Endothelial cell of umbilical vein (primary cell): ENCODE measurements at regions not wholly inside any gene's neighbourhood (a gene's known extent, or its start where the extent isn't known, plus 50 kb on each side); places are given as distances from the start of the nearest gene placed in this dataset.

Source experiments
- BruUV-seq: library from RNA; stranded (reverse); fragments of 400-500 nt; replicated peaks from 2 replicates; lab custom pipeline; 2021; lab: Mats Ljungman, UMichigan
- CTCF ChIA-PET: fragments of 300-600, 350-600 bp; sonication (Branson Sonifier 250); formaldehyde crosslinking; loops from one replicate; lab custom pipeline; 2021; ENCODE audit warnings: antibody characterized with exemption, inconsistent platforms; lab: Charles Lee
- POLR2A ChIA-PET: fragments of 300-600, 350-600 bp; sonication (Branson Sonifier 250); formaldehyde crosslinking; loops from one replicate; lab custom pipeline; 2021; ENCODE audit warnings: antibody characterized with exemption, inconsistent platforms; lab: Charles Lee
- DNase-seq: peaks from one replicate; pipeline ENCODE4 v3.0.0-alpha.2; 2011; ENCODE audit warnings: low read depth, low spot score
- FAIRE-seq: peaks from 2 replicates; lab custom pipeline; 2011; peaks lifted over from hg19 to GRCh38; lab: Jason Lieb, UNC
- H2AFZ ChIP-seq: 2 replicates; pipeline ENCODE4 v1.6.0; 2012; ENCODE audit warnings: low read depth, low read length, control low read depth, inconsistent platforms
- H3K27ac ChIP-seq: 2 replicates; pipeline ENCODE4 v1.5.1; 2011; ENCODE audit warnings: low read depth, mild to moderate bottlenecking, control low read depth, low read length, moderate library complexity; ENCODE audit not compliant: insufficient read depth
- H3K27me3 ChIP-seq, 2 experiments: 2 replicates each; pipeline versions ENCODE4 v1.6.0 to v1.6.1; 2011; ENCODE audit warnings: low read length in 2 of 2, mixed read lengths in 1 of 2; ENCODE audit not compliant: control insufficient read depth in 2 of 2, insufficient read depth in 2 of 2
- H3K36me3 ChIP-seq, 2 experiments: 2 replicates in 1 of 2; 3 replicates in 1 of 2; pipeline ENCODE4 v1.5.1; 2011; ENCODE audit warnings: low read length in 2 of 2, mild to moderate bottlenecking in 1 of 2, moderate library complexity in 1 of 2; ENCODE audit not compliant: control insufficient read depth in 2 of 2, insufficient read depth in 2 of 2; ENCODE audit errors: extremely low read depth in 1 of 2
- H3K4me1 ChIP-seq: 3 replicates; pipeline ENCODE4 v1.5.1; 2011; ENCODE audit warnings: mild to moderate bottlenecking, low read length; ENCODE audit not compliant: control insufficient read depth, insufficient read depth; ENCODE audit errors: extremely low read depth
- H3K4me2 ChIP-seq: 2 replicates; pipeline ENCODE4 v1.6.1; 2011; ENCODE audit warnings: low read length, control low read depth, mixed read lengths; ENCODE audit not compliant: insufficient read depth
- H3K4me3 ChIP-seq, 3 experiments: fragments of 200-600 bp in 1 of 3; sonication (generic), shearing (Covaris generic) in 1 of 3; replicated peaks in 1 of 3; 2 replicates each; pipeline ENCODE4 v1.5.1; 2011 to 2016; ENCODE audit warnings: control low read depth in 3 of 3, low read length in 3 of 3, mild to moderate bottlenecking in 2 of 3, inconsistent platforms in 1 of 3, low read depth in 1 of 3, moderate library complexity in 1 of 3; ENCODE audit not compliant: insufficient read depth in 1 of 3
- H3K79me2 ChIP-seq: 2 replicates; pipeline ENCODE4 v1.6.0; 2012; ENCODE audit warnings: low read length, inconsistent platforms; ENCODE audit not compliant: control insufficient read depth, insufficient read depth
- H3K9ac ChIP-seq: replicated peaks from 2 replicates; pipeline ENCODE3; 2011; ENCODE audit warnings: low read length, control low read depth; ENCODE audit not compliant: insufficient read depth; ENCODE audit errors: extremely low read depth
- H3K9me1 ChIP-seq: replicated peaks from 3 replicates; pipeline ENCODE4 v1.6.0; 2011; ENCODE audit warnings: mild to moderate bottlenecking, low read length; ENCODE audit not compliant: control insufficient read depth, insufficient read depth; ENCODE audit errors: extremely low read depth
- H3K9me3 ChIP-seq: replicated peaks from 2 replicates; pipeline ENCODE4 v1.5.1; 2012; ENCODE audit warnings: low read length, inconsistent platforms; ENCODE audit not compliant: control insufficient read depth, insufficient read depth
- H4K20me1 ChIP-seq: replicated peaks from 2 replicates; pipeline ENCODE3; 2011; ENCODE audit warnings: mild to moderate bottlenecking, low read length; ENCODE audit not compliant: control insufficient read depth, insufficient read depth; ENCODE audit errors: extremely low read depth
- EZH2 ChIP-seq: IDR thresholded peaks from 2 replicates; pipeline ENCODE4 v1.6.1; 2012; ENCODE audit warnings: borderline replicate concordance, low read depth, mild to moderate bottlenecking, moderate library complexity, low read length, inconsistent platforms; ENCODE audit not compliant: severe bottlenecking
- FOS ChIP-seq: IDR thresholded peaks from 2 replicates; pipeline ENCODE4 v1.6.1; 2011; ENCODE audit warnings: mild to moderate bottlenecking, low read length, moderate library complexity, borderline replicate concordance; ENCODE audit not compliant: insufficient read depth
- GATA2 ChIP-seq: IDR thresholded peaks from 2 replicates; pipeline ENCODE4 v1.7.0; 2011; ENCODE audit warnings: low read depth, mild to moderate bottlenecking, moderate library complexity, mixed read lengths, low read length; ENCODE audit not compliant: insufficient read length, insufficient read depth
- JUN ChIP-seq: IDR thresholded peaks from 2 replicates; pipeline ENCODE4 v1.6.1; 2011; ENCODE audit warnings: borderline replicate concordance, low read depth; ENCODE audit not compliant: insufficient read length, insufficient read depth
- MYC ChIP-seq: IDR thresholded peaks from one replicate; pipeline ENCODE4 v1.6.1; 2011; ENCODE audit warnings: mild to moderate bottlenecking, low read depth, low read length
- POLR2A ChIP-seq: IDR thresholded peaks from 2 replicates; pipeline ENCODE4 v1.6.1; 2012; ENCODE audit warnings: low read depth, mild to moderate bottlenecking, control low read depth, low read length
- POLR2AphosphoS5 ChIP-seq: IDR thresholded peaks from 2 replicates; pipeline ENCODE4 v1.6.1; 2012; ENCODE audit warnings: low read depth, mild to moderate bottlenecking, control low read depth, low read length, moderate library complexity; ENCODE audit not compliant: insufficient read depth
- dilution Hi-C: fragments of 300-500 bp; cut with MboI; formaldehyde crosslinking; loops from one replicate; pipeline ENCODE4 v1.15.0; 2019; ENCODE audit warnings: low sequenced_read_pairs; ENCODE audit not compliant: extremely low pct_ligation_motif_present
- intact Hi-C: fragments of 100-400 bp; cut with micrococcal nuclease; formaldehyde crosslinking; loops from one replicate; pipeline ENCODE4 v1.10.0; 2022
- TF ChIP-seq, protein P1 (sequence below): IDR thresholded peaks from 2 replicates; pipeline ENCODE4 v1.6.1; 2011; ENCODE audit not compliant: insufficient read depth, insufficient read length
- TF ChIP-seq, protein P2 (sequence below), 2 donors: IDR thresholded peaks; 1 replicate in 1 of 2; 2 replicates in 1 of 2; pipeline ENCODE4 v1.5.1; 2011; ENCODE audit warnings: low read length in 2 of 2, mild to moderate bottlenecking in 2 of 2, moderate library complexity in 2 of 2, control low read depth in 1 of 2, inconsistent platforms in 1 of 2, low read depth in 1 of 2; ENCODE audit not compliant: insufficient read depth in 1 of 2; ENCODE audit errors: extremely low read depth in 1 of 2

DNA sequence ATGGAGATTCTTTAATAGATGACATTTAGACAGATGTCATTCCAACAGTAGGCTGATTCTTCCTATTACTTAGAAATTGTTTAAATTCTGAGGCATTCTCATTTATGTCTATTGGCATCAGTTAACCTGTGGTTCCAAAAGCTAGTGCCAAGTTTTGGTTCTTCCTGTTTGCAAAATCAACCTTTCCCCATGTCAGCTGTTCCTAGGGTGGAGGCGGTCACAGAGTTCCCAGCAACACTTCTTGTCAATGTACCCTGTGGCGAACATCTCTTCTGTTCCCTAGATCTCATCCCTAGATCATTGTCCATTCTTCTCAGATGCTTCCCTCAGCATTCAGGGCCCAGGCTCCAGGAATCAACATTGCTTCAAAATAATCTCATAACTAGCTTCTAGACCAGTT, 140.9 kb downstream of the PHLDA1 start:
- Histone ChIP-seq H3K27ac (no peak overlapping the region), H3K9me1 (no peaks in the 10 kb centered on the region), H3K27me3 (no peaks in the 10 kb centered on the region), H3K36me3 (no peaks in the 10 kb centered on the region), H2AFZ (no peak overlapping the region), H4K20me1 (no peaks in the 10 kb centered on the region), H3K9me3 (no peaks in the 10 kb centered on the region), H3K4me2 (no peak overlapping the region), H3K4me1 (peaks cover 7% of the 10 kb centered on the region), H3K4me3 (no peak overlapping the region), H3K9ac (no peak overlapping the region), H3K79me2 (no peaks in the 10 kb centered on the region)
- POLR2A ChIA-PET = no interaction called here
- BruUV-seq = no TSS peak
- CTCF ChIA-PET = interaction anchor here (1.3 kb wide), 1 partner anchor 14 kb away, joined by 4 read pairs; no protein-coding TSS in a partner anchor
- dilution Hi-C loops (no loop called here), intact Hi-C loops (no loop called here)
- FAIRE-seq (no peak), DNase-seq (no peak)
- TF ChIP-seq, protein P1, sequence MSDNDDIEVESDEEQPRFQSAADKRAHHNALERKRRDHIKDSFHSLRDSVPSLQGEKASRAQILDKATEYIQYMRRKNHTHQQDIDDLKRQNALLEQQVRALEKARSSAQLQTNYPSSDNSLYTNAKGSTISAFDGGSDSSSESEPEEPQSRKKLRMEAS = no peak
- TF ChIP-seq, protein P2, sequence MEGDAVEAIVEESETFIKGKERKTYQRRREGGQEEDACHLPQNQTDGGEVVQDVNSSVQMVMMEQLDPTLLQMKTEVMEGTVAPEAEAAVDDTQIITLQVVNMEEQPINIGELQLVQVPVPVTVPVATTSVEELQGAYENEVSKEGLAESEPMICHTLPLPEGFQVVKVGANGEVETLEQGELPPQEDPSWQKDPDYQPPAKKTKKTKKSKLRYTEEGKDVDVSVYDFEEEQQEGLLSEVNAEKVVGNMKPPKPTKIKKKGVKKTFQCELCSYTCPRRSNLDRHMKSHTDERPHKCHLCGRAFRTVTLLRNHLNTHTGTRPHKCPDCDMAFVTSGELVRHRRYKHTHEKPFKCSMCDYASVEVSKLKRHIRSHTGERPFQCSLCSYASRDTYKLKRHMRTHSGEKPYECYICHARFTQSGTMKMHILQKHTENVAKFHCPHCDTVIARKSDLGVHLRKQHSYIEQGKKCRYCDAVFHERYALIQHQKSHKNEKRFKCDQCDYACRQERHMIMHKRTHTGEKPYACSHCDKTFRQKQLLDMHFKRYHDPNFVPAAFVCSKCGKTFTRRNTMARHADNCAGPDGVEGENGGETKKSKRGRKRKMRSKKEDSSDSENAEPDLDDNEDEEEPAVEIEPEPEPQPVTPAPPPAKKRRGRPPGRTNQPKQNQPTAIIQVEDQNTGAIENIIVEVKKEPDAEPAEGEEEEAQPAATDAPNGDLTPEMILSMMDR (IDR thresholded peaks at IDR 0.05; ENCODE audit: extremely low read depth in 1 of 2, insufficient read depth in 1 of 2, low read depth in 1 of 2, low read length in 2 of 2) = no peak
- TF ChIP-seq MYC = no peak
- TF ChIP-seq FOS = no peak
- TF ChIP-seq GATA2 = no peak
- TF ChIP-seq JUN = no peak
- TF ChIP-seq EZH2 = no peak
- no peak for TF ChIP-seq POLR2AphosphoS5
- TF ChIP-seq POLR2A = no peak
